ENCODE measurements at regions not wholly inside any gene's neighbourhood (a gene's known extent, or its start where the extent isn't known, plus 50 kb on each side); places are given as distances from the start of the nearest gene placed in this dataset.

- intact Hi-C loops (cut with DNase I; ENCODE audit: low total_unique reads) = no loop called here
- Histone ChIP-seq H3K9me3 (no peaks in the 10 kb centered on the region), H3K36me3 (no peaks in the 10 kb centered on the region), H3K4me3 (no peak overlapping the region), H3K4me1 (peaks cover 0 to 11% (median 5%) of the 10 kb centered on the region in 6 donors), H3K27ac (peak overlapping the region in 4 of 8 donors; percentile 3 to 36 (median 21)), H3K27me3 (replicated peaks in 1 of 7) (no peaks in the 10 kb centered on the region)
- DNase-seq = no peak
- TF ChIP-seq POLR2AphosphoS5 (IDR thresholded peaks at IDR 0.05) = peak in 2 of 3 donors; percentile 36 to 45
- no peak for TF ChIP-seq POLR2A (IDR thresholded peaks at IDR 0.05)
- 53 to 84% (median 69%) methylated on average over 9 of the region's 9 CpGs for WGBS, 5 donors
Observed at GRCh38 chr1:58848818-58849411, 65.1 kb upstream of the JUN start.

GRCh38 chr1:58849551-58849950 lies 65.7 kb upstream of the JUN start:
- WGBS, 5 donors = 75 to 94% (median 86%) methylated on average over 2 of the region's 2 CpGs
- H3K9me3 ChIP-seq = no peaks in the 10 kb centered on the region
- H3K36me3 ChIP-seq = no peaks in the 10 kb centered on the region
- H3K4me3 ChIP-seq = no peak overlapping the region
- H3K4me1 ChIP-seq = peaks cover 0 to 14% (median 8%) of the 10 kb centered on the region in 6 donors
- intact Hi-C loops (cut with DNase I; ENCODE audit: low total_unique reads) = no loop called here
- no peaks in the 10 kb centered on the region for H3K27me3 ChIP-seq (replicated peaks in 1 of 7)
- no peak for DNase-seq
- no peak for TF ChIP-seq POLR2A (IDR thresholded peaks at IDR 0.05)
- TF ChIP-seq, protein P1, sequence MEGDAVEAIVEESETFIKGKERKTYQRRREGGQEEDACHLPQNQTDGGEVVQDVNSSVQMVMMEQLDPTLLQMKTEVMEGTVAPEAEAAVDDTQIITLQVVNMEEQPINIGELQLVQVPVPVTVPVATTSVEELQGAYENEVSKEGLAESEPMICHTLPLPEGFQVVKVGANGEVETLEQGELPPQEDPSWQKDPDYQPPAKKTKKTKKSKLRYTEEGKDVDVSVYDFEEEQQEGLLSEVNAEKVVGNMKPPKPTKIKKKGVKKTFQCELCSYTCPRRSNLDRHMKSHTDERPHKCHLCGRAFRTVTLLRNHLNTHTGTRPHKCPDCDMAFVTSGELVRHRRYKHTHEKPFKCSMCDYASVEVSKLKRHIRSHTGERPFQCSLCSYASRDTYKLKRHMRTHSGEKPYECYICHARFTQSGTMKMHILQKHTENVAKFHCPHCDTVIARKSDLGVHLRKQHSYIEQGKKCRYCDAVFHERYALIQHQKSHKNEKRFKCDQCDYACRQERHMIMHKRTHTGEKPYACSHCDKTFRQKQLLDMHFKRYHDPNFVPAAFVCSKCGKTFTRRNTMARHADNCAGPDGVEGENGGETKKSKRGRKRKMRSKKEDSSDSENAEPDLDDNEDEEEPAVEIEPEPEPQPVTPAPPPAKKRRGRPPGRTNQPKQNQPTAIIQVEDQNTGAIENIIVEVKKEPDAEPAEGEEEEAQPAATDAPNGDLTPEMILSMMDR (IDR thresholded peaks at IDR 0.05 in 8 of 11, conservative IDR thresholded peaks at IDR 0.05 in 3 of 11) = no peak
- no peak for TF ChIP-seq POLR2AphosphoS5 (IDR thresholded peaks at IDR 0.05)
- H3K27ac ChIP-seq = peak overlapping the region in 3 of 8 donors; percentile 13 to 36 (median 29)

DNA sequence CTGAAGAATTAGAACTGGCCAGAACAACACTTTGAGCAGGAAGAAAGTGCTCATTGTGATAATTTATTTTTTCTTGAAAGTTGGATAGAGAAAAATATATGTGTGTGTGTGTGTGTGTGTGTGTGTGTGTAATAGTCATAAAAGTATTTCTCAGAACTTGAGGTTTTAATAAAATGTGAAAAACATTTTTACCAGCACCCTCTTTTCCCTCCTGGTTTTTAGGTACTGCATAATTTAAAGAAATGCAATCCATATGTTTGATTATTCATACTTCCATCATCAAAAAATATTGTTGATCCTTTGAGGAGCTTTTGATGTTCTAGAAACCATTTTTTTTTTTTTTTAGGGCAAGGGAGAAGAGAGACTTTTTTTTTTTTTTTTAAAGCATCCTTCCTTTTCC lies 66.8 kb upstream of the JUN start:
- no peak for DNase-seq
- Histone ChIP-seq H3K4me3 (no peak overlapping the region), H3K27me3 (replicated peaks in 1 of 7) (no peaks in the 10 kb centered on the region), H3K9me3 (no peaks in the 10 kb centered on the region), H3K4me1 (peaks cover 0 to 23% (median 14%) of the 10 kb centered on the region in 6 donors), H3K27ac (no peak overlapping the region), H3K36me3 (no peaks in the 10 kb centered on the region)
- TF ChIP-seq, protein P1 (IDR thresholded peaks at IDR 0.05 in 8 of 11, conservative IDR thresholded peaks at IDR 0.05 in 3 of 11) = no peak
- no peak for TF ChIP-seq POLR2A (IDR thresholded peaks at IDR 0.05)
- no peak for TF ChIP-seq POLR2AphosphoS5 (IDR thresholded peaks at IDR 0.05)
- intact Hi-C loops (cut with DNase I; ENCODE audit: low total_unique reads) = no loop called here

DNA sequence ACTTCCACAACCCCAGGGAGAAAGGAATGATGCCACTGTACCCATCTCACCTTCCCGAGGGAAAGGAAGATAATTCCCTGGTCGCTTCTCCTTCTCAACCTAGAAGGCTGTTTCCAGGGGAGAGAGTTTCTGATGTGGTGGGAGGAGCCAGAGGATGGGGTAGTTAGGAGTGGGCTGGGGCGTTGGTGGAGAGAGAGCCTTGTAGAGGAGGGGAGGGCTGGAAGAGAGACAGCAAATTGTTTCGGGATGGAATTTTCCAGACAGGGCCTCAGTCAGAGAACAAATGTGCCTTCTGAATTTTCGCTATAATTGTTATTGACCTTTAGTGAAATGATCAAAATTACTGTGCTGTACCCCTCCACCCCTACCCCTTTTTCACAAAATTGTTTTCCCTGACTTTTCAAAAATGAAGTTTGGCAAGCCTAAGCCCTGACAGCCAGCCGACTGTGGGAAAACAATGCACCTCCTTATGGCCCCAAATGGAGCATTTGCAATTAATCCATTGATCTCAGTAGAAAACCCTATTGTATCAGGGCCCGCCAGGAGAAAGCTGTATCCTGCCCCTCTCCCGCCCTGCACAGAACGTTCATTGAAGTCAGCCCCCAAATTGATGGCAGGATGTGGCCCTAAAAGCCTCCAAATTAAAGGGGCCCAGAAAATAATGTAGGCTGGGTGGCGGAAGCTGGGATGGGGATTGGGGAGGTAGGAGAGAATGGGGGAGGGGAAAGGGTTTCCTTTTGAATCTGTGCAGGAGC lies 69.1 kb upstream of the JUN start:
- Histone ChIP-seq H3K9me3 (no peaks in the 10 kb centered on the region), H3K4me3 (no peak overlapping the region), H3K27ac (no peak overlapping the region), H3K36me3 (no peaks in the 10 kb centered on the region), H3K27me3 (replicated peaks in 1 of 7) (no peaks in the 10 kb centered on the region), H3K4me1 (peaks cover 0 to 23% (median 17%) of the 10 kb centered on the region in 6 donors)
- intact Hi-C loops (cut with DNase I; ENCODE audit: low total_unique reads) = no loop called here
- no peak for DNase-seq
- 91 to 94% (median 93%) methylated on average over 10 of the region's 10 CpGs for WGBS, 5 donors
- TF ChIP-seq, protein P1 (IDR thresholded peaks at IDR 0.05 in 8 of 11, conservative IDR thresholded peaks at IDR 0.05 in 3 of 11) = no peak
- no peak for TF ChIP-seq POLR2AphosphoS5 (IDR thresholded peaks at IDR 0.05)
- no peak for TF ChIP-seq POLR2A (IDR thresholded peaks at IDR 0.05)

All from spleen (tissue), 11 donors.